DND-41 (cell line): ENCODE measurements at regions not wholly inside any gene's neighbourhood (a gene's known extent, or its start where the extent isn't known, plus 50 kb on each side); places are given as distances from the start of the nearest gene placed in this dataset.

Experiments
- ATAC-seq: fragments of 200-7000 bp; cut with Tn5 transposase; 3 replicates; pipeline ENCODE4 v1.9.1; 2021; ENCODE audit warnings: low read depth; ENCODE audit not compliant: insufficient read depth
- DNase-seq: peaks from one replicate; pipeline ENCODE4 v3.0.0-alpha.2; 2020
- H2AFZ ChIP-seq: 2 replicates; pipeline ENCODE4 v1.6.0; 2012; ENCODE audit warnings: low read depth, low read length
- H3K27ac ChIP-seq: 2 replicates; pipeline ENCODE4 v1.5.1; 2012; ENCODE audit warnings: low read length, inconsistent platforms
- H3K27me3 ChIP-seq: fragments of 200-600 bp; sonication (generic); 2 replicates; pipeline ENCODE4 v1.6.0; 2012; ENCODE audit warnings: low read length, mild to moderate bottlenecking, inconsistent platforms; ENCODE audit not compliant: insufficient read depth, poor library complexity
- H3K36me3 ChIP-seq: 2 replicates; pipeline ENCODE4 v1.5.1; 2012; ENCODE audit warnings: low read length, inconsistent platforms; ENCODE audit not compliant: insufficient read depth
- H3K4me1 ChIP-seq: 2 replicates; pipeline ENCODE4 v1.5.1; 2012; ENCODE audit warnings: mild to moderate bottlenecking, low read length; ENCODE audit not compliant: insufficient read depth
- H3K4me2 ChIP-seq: 2 replicates; pipeline ENCODE4 v1.6.0; 2012; ENCODE audit warnings: mild to moderate bottlenecking, moderate library complexity, low read length, inconsistent platforms; ENCODE audit not compliant: insufficient read depth
- H3K4me3 ChIP-seq, 2 experiments: fragments of 200-600 bp in 1 of 2; shearing (Covaris generic) in 1 of 2; 2 replicates each; pipeline ENCODE4 v1.5.1; 2012 to 2016; ENCODE audit warnings: inconsistent platforms in 2 of 2, low read length in 2 of 2, mild to moderate bottlenecking in 2 of 2, low read depth in 1 of 2, moderate library complexity in 1 of 2
- H3K79me2 ChIP-seq: 2 replicates; pipeline ENCODE4 v1.6.0; 2012; ENCODE audit warnings: low read length, inconsistent platforms; ENCODE audit not compliant: insufficient read depth
- H3K9ac ChIP-seq: 2 replicates; pipeline ENCODE4 v1.6.0; 2012; ENCODE audit warnings: low read depth, mild to moderate bottlenecking, inconsistent platforms, low read length, moderate library complexity
- H3K9me3 ChIP-seq: 2 replicates; pipeline ENCODE4 v1.5.1; 2012; ENCODE audit warnings: low read length, moderate library complexity, mild to moderate bottlenecking, inconsistent platforms; ENCODE audit not compliant: insufficient read depth, severe bottlenecking
- H4K20me1 ChIP-seq: 2 replicates; pipeline ENCODE4 v1.6.0; 2012; ENCODE audit warnings: low read length; ENCODE audit not compliant: insufficient read depth
- CTCF ChIP-seq: IDR thresholded peaks from 2 replicates; pipeline ENCODE4 v1.5.1; 2012; ENCODE audit warnings: borderline replicate concordance, low read length, moderate library complexity, mild to moderate bottlenecking; ENCODE audit not compliant: poor library complexity, severe bottlenecking; ENCODE audit errors: extremely low read depth
- EZH2 ChIP-seq: IDR thresholded peaks from 3 replicates; pipeline ENCODE4 v1.6.1; 2012; ENCODE audit warnings: borderline replicate concordance, low read depth, mild to moderate bottlenecking, moderate library complexity, low read length, inconsistent platforms; ENCODE audit not compliant: severe bottlenecking

- H3K27ac ChIP-seq: no peak overlapping the region
- no peaks in the 10 kb centered on the region for H3K27me3 ChIP-seq
- H3K9me3 ChIP-seq: no peaks in the 10 kb centered on the region
- no peak for DNase-seq
- H3K4me2 ChIP-seq: no peak overlapping the region
- H3K4me1 ChIP-seq: no peaks in the 10 kb centered on the region
- no peak overlapping the region for H3K9ac ChIP-seq
- no peaks in the 10 kb centered on the region for H3K36me3 ChIP-seq
- no peaks in the 10 kb centered on the region for H3K79me2 ChIP-seq
- no peak overlapping the region for H2AFZ ChIP-seq
- ATAC-seq: no peak
- H3K4me3 ChIP-seq: no peak overlapping the region
- TF ChIP-seq CTCF (no peak), EZH2 (no peak)
- no peaks in the 10 kb centered on the region for H4K20me1 ChIP-seq
Observed at GRCh38 chr3:180330440-180330839, 271.5 kb upstream of the TTC14 start.

GRCh38 chr3:180332608-180333007 lies 269.4 kb upstream of the TTC14 start:
- no peak for ATAC-seq
- Histone ChIP-seq H4K20me1 (no peaks in the 10 kb centered on the region), H3K9me3 (no peaks in the 10 kb centered on the region), H3K9ac (no peak overlapping the region), H2AFZ (no peak overlapping the region), H3K4me1 (no peaks in the 10 kb centered on the region), H3K4me3 (no peak overlapping the region), H3K4me2 (no peak overlapping the region), H3K36me3 (no peaks in the 10 kb centered on the region), H3K79me2 (no peaks in the 10 kb centered on the region), H3K27ac (no peak overlapping the region), H3K27me3 (no peaks in the 10 kb centered on the region)
- no peak for DNase-seq
- no peak for TF ChIP-seq CTCF
- no peak for TF ChIP-seq EZH2

- Histone ChIP-seq H2AFZ (no peak overlapping the region), H3K4me2 (no peak overlapping the region), H3K27ac (no peak overlapping the region), H3K9me3 (no peaks in the 10 kb centered on the region), H3K9ac (no peak overlapping the region), H3K4me3 (no peak overlapping the region), H3K79me2 (no peaks in the 10 kb centered on the region), H3K36me3 (no peaks in the 10 kb centered on the region), H3K4me1 (no peaks in the 10 kb centered on the region), H4K20me1 (no peaks in the 10 kb centered on the region), H3K27me3 (no peaks in the 10 kb centered on the region)
- ATAC-seq (no peak), DNase-seq (no peak)
- no peak for TF ChIP-seq CTCF
- TF ChIP-seq EZH2: no peak
Observed at GRCh38 chr3:180335050-180335449, 266.9 kb upstream of the TTC14 start.

GRCh38 chr3:180340395-180340794 lies 261.6 kb upstream of the TTC14 start:
- Histone ChIP-seq H3K4me2 (no peak overlapping the region), H3K9me3 (no peaks in the 10 kb centered on the region), H3K36me3 (no peaks in the 10 kb centered on the region), H4K20me1 (no peaks in the 10 kb centered on the region), H3K27me3 (no peaks in the 10 kb centered on the region), H3K4me3 (no peak overlapping the region), H3K79me2 (no peaks in the 10 kb centered on the region), H3K9ac (no peak overlapping the region), H3K4me1 (no peaks in the 10 kb centered on the region), H3K27ac (no peak overlapping the region), H2AFZ (no peak overlapping the region)
- DNase-seq (no peak), ATAC-seq (no peak)
- no peak for TF ChIP-seq EZH2
- no peak for TF ChIP-seq CTCF
